KMS-11 (cell line): ENCODE measurements at regions not wholly inside any gene's neighbourhood (a gene's known extent, or its start where the extent isn't known, plus 50 kb on each side); places are given as distances from the start of the nearest gene placed in this dataset.

ENCODE experiments used
- H2AFZ ChIP-seq: fragments of 200-600 bp; sonication (generic); 2 replicates; pipeline ENCODE4 v1.6.1; 2016; ENCODE audit warnings: antibody characterized with exemption, mixed run types, low read depth
- H3K27ac ChIP-seq: fragments of 200-600 bp; sonication (generic); 2 replicates; pipeline ENCODE4 v1.6.1; 2016; ENCODE audit warnings: mild to moderate bottlenecking, mixed run types
- H3K27me3 ChIP-seq: fragments of 200-600 bp; sonication (generic); 2 replicates; pipeline ENCODE4 v1.6.1; 2017; ENCODE audit warnings: mild to moderate bottlenecking, low read depth, mixed run types, moderate library complexity; ENCODE audit not compliant: insufficient read depth
- H3K36me3 ChIP-seq: fragments of 200-600 bp; sonication (generic); 2 replicates; pipeline ENCODE4 v1.6.1; 2017; ENCODE audit warnings: mild to moderate bottlenecking, mixed run types; ENCODE audit not compliant: insufficient read depth
- H3K4me1 ChIP-seq: fragments of 200-600 bp; sonication (generic); 2 replicates; pipeline ENCODE4 v1.6.1; 2016; ENCODE audit warnings: mild to moderate bottlenecking, low read depth, mixed run types; ENCODE audit not compliant: poor library complexity, severe bottlenecking
- H3K4me2 ChIP-seq: fragments of 200-600 bp; sonication (generic); 2 replicates; pipeline ENCODE4 v1.7.0; 2016; ENCODE audit warnings: mild to moderate bottlenecking, mixed run types
- H3K4me3 ChIP-seq: fragments of 200-600 bp; sonication (generic); IDR thresholded peaks from 2 replicates; pipeline ENCODE4 v1.6.1; 2017; ENCODE audit warnings: low read depth, low read length, mixed read lengths; ENCODE audit not compliant: insufficient read depth
- H3K79me2 ChIP-seq: fragments of 200-600 bp; sonication (generic); 2 replicates; pipeline ENCODE4 v1.6.1; 2016; ENCODE audit warnings: low read depth, mixed run types; ENCODE audit not compliant: insufficient read depth
- H3K9ac ChIP-seq: fragments of 200-600 bp; sonication (generic); 2 replicates; pipeline ENCODE4 v1.6.1; 2016; ENCODE audit warnings: mild to moderate bottlenecking, mixed run types
- H4K20me1 ChIP-seq: fragments of 200-600 bp; sonication (generic); 2 replicates; pipeline ENCODE4 v1.6.1; 2016; ENCODE audit warnings: mild to moderate bottlenecking, mixed run types; ENCODE audit not compliant: insufficient read depth
- CTCF ChIP-seq: fragments of 200-600 bp; sonication (generic); conservative IDR thresholded peaks from 2 replicates; pipeline ENCODE4 v1.6.1; 2017; ENCODE audit warnings: low read depth, mild to moderate bottlenecking, antibody characterized with exemption, low read length, moderate library complexity, mixed read lengths

GRCh38 chr12:127240249-127240929, 1026.6 kb upstream of the TMEM132C start:
- no peaks in the 10 kb centered on the region for H4K20me1 ChIP-seq
- H2AFZ ChIP-seq: no peak overlapping the region
- H3K9ac ChIP-seq: no peak overlapping the region
- H3K4me2 ChIP-seq: no peak overlapping the region
- H3K27me3 ChIP-seq: no peaks in the 10 kb centered on the region
- H3K4me1 ChIP-seq: no peaks in the 10 kb centered on the region
- H3K4me3 ChIP-seq: no peak overlapping the region
- H3K27ac ChIP-seq: no peak overlapping the region
- TF ChIP-seq CTCF: no peak
- H3K79me2 ChIP-seq: no peaks in the 10 kb centered on the region
- no peaks in the 10 kb centered on the region for H3K36me3 ChIP-seq

GRCh38 chr12:127241072-127241817, 1025.7 kb upstream of the TMEM132C start:
- no peaks in the 10 kb centered on the region for H3K79me2 ChIP-seq
- no peaks in the 10 kb centered on the region for H3K27me3 ChIP-seq
- no peaks in the 10 kb centered on the region for H3K4me1 ChIP-seq
- no peaks in the 10 kb centered on the region for H4K20me1 ChIP-seq
- H3K9ac ChIP-seq: no peak overlapping the region
- no peak overlapping the region for H2AFZ ChIP-seq
- no peaks in the 10 kb centered on the region for H3K36me3 ChIP-seq
- H3K27ac ChIP-seq: no peak overlapping the region
- no peak for TF ChIP-seq CTCF
- H3K4me3 ChIP-seq: no peak overlapping the region
- H3K4me2 ChIP-seq: no peak overlapping the region

GRCh38 chr12:127245009-127245408, 1022.0 kb upstream of the TMEM132C start:
- H4K20me1 ChIP-seq: no peaks in the 10 kb centered on the region
- no peak for TF ChIP-seq CTCF
- no peak overlapping the region for H3K27ac ChIP-seq
- no peaks in the 10 kb centered on the region for H3K36me3 ChIP-seq
- no peaks in the 10 kb centered on the region for H3K4me1 ChIP-seq
- no peaks in the 10 kb centered on the region for H3K27me3 ChIP-seq
- H3K4me3 ChIP-seq: no peak overlapping the region
- no peak overlapping the region for H2AFZ ChIP-seq
- no peak overlapping the region for H3K9ac ChIP-seq
- no peak overlapping the region for H3K4me2 ChIP-seq
- no peaks in the 10 kb centered on the region for H3K79me2 ChIP-seq

- H3K4me1 ChIP-seq: no peaks in the 10 kb centered on the region
- no peaks in the 10 kb centered on the region for H3K36me3 ChIP-seq
- no peak for TF ChIP-seq CTCF
- no peaks in the 10 kb centered on the region for H3K79me2 ChIP-seq
- H3K27me3 ChIP-seq: no peaks in the 10 kb centered on the region
- H3K27ac ChIP-seq: no peak overlapping the region
- H4K20me1 ChIP-seq: no peaks in the 10 kb centered on the region
- H2AFZ ChIP-seq: no peak overlapping the region
- no peak overlapping the region for H3K9ac ChIP-seq
- H3K4me3 ChIP-seq: no peak overlapping the region
- H3K4me2 ChIP-seq: no peak overlapping the region
Observed at GRCh38 chr12:127245437-127245836, 1021.5 kb upstream of the TMEM132C start.
